ENCODE measurements at regions not wholly inside any gene's neighbourhood (a gene's known extent, or its start where the extent isn't known, plus 50 kb on each side); places are given as distances from the start of the nearest gene placed in this dataset.
A peak's percentile ranks its signal among the peaks of the same experiment; 100 is the strongest.
"Not testable (repeated sequence)": the region's sequence is repeated elsewhere in the genome, so short reads cannot be mapped to it uniquely, and the experiment has no call there.

DNA sequence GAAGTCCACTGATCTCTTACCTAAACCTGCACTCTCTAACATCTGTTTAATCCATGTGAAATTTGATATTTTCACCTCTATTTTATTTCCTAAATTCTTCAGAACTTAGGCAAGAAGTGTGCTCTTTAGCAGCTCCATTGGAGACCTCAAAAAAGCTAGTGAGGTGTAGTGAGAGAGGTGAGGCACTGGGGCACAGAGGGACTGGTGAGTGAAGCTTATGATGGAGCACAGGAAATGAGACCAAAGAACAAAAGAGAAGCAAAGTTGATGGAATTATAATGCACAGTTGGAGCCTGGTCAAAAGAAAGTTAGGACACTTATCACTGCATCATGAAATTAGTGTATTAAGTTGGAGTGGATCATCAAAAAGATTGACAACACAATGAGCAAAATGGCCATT lies 1050.7 kb upstream of the NRXN1 start:
- no peak for DNase-seq

DNA sequence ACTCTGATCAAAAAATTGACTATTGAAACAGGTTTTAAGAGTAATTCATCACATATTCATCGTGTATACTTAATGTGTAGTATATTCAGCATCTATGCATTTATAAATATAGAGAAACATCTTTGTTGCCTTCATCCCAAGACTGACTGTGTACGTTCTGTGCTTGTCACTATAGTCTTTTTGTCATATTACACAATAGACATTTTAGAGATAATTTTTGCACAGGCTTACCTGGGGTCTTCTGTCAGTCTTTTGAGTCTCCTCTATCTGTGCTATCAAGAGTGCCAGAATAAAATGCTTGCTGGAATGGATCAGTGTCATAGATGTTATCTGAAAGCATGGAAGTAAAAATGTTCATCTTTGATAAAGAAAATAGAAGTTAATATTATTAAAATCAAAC lies 1047.7 kb upstream of the NRXN1 start:
- no peak for DNase-seq

DNA sequence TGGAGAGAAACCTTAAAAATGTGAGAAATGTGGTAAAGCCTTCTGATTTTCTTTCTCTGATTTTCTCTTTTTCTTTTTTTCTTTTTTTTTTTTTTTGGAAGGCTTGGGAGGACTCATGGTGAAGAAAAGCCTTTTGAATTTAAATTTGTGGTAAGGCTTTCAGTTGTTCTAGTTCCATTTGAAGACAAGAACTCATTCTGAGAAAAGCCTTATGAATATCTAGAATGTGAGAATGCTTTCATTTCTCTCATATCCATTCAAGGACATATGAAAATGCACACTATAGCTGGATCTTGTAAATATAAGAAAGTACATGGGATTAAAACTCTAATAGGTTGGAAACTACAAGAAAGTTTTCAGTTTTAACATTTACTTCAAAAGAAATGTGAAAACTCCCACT lies 1045.2 kb upstream of the NRXN1 start:
- DNase-seq, result no peak

DNA sequence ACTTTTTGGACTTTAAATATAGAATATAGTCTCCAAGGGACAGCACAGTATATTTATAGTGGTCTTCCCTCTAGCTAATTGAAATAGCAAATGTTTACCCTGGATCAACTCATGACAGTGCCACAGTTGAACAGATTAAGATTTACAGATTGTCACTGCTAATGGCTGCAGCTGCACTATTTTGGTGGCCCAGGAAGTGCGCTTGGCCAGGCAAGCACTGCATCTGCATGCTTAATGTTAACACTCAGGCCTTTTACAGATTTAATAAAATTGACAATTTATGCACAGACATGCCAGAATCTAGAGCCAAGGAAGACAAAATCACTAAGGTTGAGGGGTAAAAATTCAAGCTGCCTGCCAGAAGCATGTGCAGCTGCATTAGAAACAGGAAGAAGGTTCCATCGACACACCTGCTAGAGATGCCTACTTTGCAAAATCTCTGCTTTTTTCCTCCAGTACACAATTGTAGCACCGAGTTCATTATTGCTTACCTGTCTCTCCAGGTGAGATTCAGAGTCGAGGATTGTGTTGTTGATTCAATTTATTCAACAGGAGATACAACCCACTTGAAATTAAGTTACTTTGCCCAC lies 1042.3 kb upstream of the NRXN1 start:
- DNase-seq, result no peak

DNA sequence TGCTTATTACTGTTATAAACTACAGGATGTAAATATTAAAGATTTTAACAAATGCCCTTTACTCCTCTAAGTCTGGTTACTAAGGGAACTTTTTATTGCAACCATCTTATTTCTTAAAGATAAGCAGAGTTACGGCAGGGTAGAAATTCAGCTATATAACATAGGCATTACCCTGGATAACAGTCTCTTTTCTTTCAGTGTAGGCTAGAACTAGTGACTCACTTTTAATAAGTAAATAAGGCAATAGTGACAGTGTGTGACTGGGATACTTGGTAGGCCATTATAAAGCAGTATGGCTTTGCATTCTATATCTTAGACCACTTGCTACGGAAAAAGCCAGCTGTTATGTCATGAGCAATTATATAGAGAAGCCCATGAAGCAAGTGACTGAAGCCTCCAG lies 1041.0 kb upstream of the NRXN1 start:
- DNase-seq, result no peak

DNA sequence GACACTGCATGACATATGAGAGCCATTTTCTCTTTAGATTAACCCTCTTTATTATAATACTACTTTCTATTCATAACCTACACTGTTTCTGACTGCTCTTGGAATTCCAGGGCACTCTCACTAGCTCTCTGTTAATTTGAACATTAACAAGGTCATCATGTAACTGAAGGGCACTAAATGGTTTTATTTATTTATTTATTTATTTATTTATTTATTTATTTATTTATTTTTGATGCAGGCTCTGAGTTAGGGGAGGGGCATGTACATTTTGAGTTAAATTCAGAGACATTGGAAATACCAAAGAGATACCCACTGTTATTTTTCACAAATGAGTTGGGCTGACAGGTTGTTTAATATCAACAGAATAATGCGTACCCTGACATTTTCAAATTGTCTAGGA lies 1038.7 kb upstream of the NRXN1 start:
- no peak for DNase-seq

DNA sequence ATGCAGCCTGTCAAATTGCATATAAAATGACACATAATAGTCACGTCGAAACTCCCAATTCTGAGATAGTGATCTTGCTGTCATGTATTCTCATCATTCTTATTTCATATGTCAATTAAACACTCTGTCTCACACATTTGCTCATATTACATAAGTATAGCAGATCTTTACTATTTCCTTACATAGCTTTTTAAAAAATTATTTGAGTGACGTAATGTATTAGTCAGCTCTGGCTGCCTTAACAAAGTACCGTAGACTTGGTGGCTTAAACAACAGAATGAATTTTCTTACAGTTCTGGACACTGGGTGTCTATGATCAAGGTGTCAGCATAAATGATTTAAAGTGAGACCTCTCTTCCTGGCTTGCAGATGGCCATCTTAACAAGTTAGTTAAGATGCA lies 1032.3 kb upstream of the NRXN1 start:
- no peak for DNase-seq

DNA sequence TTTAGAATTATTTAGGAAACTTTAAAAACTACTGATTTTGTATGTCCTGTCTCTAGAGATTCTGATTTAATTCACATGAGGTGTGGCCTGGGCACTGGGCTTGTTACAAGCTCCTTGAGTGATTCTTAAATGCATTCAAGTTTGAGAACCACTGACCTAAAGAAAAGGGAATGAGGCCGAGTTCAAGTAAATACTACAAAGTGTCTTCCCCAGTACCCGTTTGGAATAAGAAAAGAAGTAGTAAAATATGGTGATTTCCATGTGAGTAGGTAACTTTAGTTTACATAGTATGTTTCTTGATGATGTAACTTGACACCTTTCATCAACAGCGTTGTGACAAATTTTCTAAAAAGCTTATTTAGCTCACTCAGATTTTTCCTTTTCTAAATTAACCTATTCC lies 1022.9 kb upstream of the NRXN1 start:
- no peak for DNase-seq

DNA sequence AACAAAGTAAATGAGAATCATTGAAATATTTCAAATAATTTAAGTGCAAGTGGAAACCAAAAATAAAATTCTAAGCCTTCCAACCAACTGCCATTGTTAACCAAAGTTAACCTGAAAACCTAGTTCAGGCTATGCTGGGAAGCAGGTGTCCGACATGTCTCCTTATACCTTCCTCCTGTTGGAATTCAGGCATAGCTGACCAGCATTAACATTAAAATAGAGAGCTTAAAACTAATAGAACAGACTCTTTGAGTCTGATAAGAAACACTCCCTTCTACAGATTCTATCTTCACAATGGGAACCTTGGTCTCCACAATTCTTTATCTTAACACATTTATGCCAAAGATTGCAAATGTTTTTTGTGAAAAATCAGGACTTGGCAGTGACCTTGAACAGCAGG lies 1004.9 kb upstream of the NRXN1 start:
- DNase-seq, result no peak

DNA sequence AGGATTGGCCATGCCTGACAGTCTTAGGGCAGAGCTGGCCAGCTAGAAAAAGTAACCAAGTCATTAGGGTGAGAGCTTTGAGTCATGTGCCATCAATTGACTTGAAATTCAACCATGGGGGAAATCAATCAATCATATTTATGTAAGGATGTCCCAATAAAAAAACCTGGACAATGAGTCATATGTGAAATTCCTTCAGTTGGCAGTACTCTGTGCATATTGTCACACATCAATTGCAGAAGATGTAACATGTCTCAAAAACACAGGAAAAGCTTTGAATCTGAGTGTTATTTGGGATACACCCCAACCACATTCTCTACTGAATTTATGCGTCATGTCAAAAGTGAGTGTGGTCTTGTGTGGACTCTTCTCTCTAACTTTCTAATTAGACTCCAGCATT lies 1004.1 kb upstream of the NRXN1 start:
- DNase-seq, result no peak

DNA sequence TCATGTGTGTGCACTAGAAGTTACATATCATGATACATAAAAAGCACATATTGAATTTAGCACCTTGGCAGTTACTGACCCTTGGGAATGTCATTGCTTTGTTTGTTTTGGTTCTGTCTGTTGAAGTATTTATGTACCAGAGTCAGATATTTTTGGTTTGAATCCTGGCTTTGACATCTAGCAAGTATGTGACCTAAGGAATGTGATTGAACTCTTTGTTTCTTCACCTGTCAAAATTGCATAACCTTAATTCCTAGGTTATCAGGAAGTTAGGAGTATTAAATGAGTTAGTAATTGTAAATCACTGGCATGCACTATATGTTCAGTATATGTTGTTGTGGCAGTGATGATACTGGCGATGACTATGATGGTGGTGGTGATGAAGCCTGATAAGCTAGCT lies 1003.5 kb upstream of the NRXN1 start:
- DNase-seq, result no peak

DNA sequence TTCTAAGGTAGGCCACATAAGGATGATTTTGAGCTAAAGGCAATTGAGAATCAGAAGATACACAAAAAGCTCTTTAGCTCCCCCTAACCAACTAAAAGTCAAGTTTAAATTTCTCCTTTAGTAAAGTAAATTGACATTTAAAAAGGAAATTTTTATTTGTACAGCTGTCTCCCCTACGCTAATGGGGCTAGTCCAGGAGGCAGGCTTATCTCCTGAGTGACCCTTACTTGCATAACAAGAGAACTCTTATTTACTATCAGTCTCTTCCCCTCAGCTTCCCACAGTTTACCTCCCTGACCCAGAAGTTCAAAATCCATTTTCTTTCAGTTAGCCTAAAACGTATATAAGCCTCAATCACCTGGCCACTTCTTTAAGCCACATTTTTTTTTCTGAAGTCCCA lies 1002.8 kb upstream of the NRXN1 start:
- DNase-seq, result no peak

DNA sequence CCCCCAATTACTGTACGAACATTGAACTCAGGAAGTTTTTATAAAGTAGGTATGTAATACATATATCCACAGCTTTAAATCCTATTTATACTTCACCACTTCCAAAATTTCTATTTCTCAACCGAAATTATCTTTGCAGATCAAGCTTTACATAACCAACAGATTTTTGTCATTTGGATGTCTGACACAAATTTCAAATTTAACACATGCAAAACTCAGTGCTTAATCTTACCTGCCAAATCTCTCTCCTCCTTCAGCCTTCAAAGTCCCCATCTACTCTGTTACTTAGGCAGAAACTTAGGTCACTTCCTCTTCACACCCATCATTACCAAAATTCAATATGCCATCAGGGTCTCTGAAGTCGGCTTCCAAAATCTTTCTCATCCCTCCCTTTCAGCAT lies 990.1 kb upstream of the NRXN1 start:
- DNase-seq, result no peak

DNA sequence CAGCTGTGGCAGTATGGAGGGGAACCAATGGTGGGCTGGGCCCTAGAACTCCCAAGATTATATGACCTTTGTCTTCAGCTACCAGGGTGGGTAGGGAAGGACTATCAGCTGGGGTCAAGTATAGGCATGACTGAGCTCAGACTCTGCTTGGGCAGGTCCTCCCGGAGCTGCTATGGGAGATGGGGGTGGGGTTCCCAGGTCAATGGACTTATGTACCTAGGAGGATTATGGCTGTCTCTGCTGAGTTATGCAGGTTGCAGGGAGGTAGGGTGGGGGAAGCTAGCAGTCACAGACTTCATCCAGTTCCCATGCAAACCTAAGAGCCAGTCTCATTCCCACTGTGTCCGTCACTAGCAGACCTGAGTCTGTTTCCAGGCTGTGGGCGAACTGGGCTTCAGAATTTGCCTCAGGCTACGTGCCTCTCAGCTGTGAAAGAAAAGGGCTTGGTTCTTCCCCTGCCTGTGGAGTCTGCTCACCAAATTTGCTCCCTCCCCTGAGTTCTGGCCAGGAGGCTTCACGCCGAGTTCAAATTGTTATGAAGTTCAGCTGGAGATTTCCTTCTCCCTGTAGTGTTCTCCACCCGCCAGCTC lies 985.8 kb upstream of the NRXN1 start:
- DNase-seq, result no peak

DNA sequence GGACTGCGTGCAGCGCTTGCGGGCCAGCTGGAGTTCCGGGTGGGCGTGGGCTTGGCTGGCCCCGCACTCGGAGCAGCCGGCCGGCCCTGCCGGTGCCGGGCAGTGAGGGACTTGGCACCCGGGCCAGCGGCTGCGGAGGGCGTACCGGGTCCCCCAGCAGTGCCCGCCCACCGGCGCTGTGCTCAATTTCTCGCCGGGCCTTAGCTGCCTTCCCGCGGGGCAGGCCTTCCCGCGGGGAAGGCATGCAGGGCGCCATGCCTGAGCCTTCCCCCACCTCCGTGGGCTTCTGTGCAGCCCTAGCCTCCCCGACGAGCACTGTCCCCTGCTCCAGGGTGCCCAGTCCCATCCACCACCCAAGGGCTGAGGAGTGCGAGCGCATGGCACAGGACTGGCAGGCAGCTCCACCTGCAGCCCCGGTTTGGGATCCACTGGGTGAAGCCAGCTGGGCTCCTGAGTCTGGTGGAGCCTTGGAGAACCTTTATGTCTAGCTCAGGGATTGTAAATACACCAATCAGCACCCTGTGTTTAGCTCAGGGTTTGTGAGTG lies 975.0 kb upstream of the NRXN1 start:
- DNase-seq, result not testable (repeated sequence)

DNA sequence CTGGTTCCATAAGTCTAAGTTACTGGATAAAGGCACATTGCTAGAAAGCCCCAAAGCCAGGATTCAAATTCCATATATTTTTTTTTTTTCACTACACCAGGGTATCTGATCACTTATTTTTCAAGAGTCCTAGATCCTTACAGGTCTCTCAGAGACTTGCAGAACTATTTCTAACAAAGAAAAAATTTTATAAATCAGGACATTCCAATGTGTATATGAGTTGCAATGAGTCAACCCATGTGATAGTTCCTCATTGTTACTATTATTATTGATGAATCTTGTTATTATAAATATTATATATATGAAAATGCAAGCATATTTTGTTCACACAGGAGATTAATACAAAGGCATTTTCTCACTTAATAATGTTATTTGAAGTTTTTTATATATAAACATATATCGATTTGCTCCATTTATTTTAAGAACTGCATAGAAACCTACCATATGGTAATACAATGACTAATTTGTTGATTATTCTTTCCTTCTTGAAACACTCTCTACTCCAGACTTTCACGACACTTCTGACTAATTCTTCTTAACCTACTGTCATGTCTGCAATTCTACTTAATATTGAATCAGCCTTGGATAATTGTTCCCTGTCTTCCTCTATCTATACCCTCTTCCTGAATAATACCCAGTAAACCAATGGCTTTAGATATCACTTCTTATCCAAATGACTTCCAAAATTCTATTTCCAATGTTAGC lies 968.4 kb upstream of the NRXN1 start:
- DNase-seq, result no peak

DNA sequence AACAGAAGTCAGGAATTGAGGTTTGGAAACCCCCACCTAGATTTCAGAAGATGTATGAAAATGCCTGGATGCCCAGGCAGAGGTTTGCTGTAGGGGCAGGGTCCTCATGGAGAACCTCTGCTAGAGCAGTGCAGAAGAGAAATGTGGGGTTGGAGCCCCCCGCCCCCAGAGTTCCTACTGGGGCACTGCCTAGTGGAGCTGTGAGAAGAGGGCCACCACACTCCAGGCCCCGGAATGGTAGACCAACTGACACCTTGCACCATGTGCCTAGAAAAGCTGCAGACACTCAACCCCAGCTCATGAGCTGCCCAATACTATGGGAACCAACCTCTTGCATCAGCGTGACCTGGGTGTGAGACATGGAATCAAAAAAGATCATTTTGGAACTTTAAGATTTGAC lies 967.0 kb upstream of the NRXN1 start:
- DNase-seq, result no peak

DNA sequence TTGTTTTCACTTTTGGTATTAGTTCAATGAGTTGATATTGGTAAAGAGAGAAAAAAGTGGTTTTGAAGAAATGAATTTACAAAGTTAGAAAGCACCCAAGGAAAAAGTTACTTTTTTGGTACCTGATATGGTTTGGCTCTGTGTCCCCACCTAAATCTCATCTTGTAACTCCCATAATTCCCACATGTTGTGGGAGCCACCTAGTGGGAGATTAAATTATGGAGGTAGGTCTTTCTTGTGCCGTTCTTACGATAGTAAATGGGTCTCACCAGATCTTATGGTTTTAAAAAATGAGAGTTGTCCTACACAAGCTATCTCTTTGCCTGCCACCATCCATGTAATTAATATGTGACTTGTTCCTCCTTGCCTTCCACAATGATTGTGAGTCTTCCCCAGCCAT lies 965.6 kb upstream of the NRXN1 start:
- DNase-seq, result peak; percentile 2

DNA sequence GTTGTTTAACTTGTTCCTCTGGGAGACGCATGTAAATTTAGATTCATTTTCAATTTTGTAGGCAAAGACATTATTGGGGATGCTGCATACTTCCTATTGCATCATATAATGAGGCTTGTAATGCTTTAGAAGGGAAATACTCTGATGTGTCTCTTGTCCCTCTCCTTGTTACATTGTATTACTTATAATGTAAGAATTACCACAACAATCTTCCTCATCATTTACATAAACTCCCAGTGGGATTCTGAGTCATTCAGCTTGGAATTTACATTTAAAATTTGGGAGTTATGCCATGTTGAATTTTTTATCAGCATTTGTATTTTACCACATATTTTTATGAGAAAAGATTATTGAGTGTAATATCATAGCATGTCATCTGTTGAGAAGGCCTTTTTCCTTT lies 963.4 kb upstream of the NRXN1 start:
- DNase-seq, result no peak

DNA sequence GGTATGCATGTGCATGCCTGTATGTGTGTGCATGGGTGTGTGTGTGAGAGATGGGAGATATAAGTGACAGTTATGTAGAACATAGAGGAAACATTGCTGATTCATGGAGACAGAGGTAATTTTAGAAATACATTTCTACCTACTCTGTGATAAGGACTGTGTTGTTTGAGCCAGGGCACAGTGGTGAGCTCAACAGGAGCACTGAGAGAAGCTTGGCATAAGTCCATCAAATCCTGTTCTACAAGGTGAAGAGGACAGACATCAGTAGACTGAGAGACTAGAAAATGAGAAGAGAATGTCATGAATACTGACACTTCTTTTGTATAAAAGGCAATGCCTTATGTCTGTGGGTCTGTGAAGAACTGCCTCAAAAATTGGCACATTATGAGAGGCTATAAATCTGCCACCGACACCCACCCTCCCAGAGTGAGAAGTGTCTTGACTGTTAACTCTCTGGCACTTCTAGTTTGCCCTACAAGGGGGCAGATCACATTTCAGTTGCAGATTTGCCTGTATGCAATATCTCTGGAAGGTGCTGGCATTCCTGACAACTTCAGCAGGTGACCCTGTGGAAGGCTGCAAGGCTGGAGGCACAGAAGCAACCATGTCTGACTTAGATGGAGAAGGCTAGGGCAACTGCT lies 962.3 kb upstream of the NRXN1 start:
- DNase-seq, result no peak

DNA sequence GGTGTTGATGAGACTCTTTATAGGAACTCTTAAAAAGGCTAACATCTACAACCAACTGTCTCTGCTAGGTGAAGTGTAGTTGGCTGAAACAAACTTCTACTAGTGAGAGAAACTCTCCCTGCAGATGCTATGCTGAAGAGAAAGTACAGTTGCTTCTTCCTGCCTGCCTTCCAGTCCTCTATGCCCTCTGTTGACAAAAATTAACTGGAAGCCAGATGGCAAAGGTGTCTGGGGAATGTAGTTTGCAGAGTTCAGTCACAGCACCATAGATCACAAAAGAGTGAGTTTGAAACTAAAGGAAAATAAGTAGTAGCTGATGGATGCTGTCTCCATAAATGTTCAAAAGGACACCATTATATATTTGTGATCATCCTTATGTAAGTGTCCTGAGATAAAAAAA lies 958.8 kb upstream of the NRXN1 start:
- no peak for DNase-seq

DNA sequence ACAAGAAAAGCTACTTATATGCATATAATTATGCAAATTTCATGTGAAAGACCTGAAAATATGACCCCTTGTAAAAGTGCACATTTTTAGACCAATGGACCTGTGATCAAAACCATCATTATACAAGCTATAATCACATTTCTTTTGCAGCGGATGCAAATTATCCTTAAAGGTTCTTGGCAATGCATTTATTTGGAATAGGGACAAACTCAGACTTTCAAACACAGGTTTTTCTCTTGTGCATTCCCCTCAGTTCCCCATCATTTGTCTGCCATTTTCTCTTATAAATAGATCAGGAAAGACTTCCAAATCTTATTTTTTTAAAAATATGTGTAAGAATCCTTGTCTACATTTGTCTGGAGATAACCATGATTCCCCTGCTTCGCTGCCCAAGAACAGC lies 954.2 kb upstream of the NRXN1 start:
- no peak for DNase-seq

DNA sequence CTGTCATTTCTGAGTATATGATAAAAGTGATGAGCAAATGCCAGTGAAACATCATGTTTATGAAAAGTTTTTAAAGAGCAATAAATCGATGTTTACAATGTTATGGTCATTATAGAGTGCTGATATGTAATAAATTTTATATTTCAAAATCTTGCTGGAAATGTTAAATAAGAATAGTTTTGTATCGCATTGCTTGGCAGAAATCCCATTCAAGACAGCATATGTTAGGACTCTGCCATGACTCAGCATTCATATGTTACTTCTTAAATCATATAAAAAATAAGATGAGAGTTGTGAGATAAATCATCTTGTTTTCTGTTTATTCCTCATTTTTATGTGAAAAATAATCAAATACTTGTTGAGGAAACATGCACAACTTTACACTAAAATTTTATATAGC lies 949.9 kb upstream of the NRXN1 start:
- DNase-seq, result no peak

DNA sequence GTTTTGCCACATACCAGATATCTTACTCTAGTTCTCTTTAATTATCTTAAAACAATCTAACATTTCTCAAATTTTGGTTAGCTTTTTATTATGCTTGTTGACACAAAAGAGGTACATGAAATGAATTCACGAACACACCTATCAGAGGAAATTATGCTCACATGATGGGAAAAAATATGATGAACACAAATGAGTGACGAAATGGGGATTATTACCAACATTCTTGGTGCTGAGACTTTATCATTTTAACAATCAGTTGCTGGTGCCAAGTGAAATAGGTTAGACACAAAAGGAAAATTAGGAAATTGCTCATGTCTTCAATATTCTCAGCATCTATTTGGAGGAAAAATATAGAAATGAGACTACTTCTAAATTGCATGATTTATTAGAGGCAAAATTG lies 944.7 kb upstream of the NRXN1 start:
- no peak for DNase-seq
